Omental fat pad (tissue), 3 donors: ENCODE measurements at regions not wholly inside any gene's neighbourhood (a gene's known extent, or its start where the extent isn't known, plus 50 kb on each side); places are given as distances from the start of the nearest gene placed in this dataset.
"Not testable (repeated sequence)": the region's sequence is repeated elsewhere in the genome, so short reads cannot be mapped to it uniquely, and the experiment has no call there.

Experiments used
- ATAC-seq: fragments of 150-250 bp; one replicate; pipeline ENCODE4 v1.9.1; 2016; ENCODE audit warnings: mild to moderate bottlenecking, moderate library complexity; ENCODE audit not compliant: low FRiP score
- DNase-seq: peaks from one replicate; pipeline ENCODE4 v3.0.0-alpha.2; 2019; ENCODE audit warnings: low spot score
- TF ChIP-seq, protein P1 (sequence below), 3 donors: fragments of 450-650 bp; IDR thresholded peaks; one replicate each; pipeline ENCODE4 v1.5.1; 2016 to 2017; ENCODE audit warnings: antibody characterized with exemption in 3 of 3, mild to moderate bottlenecking in 3 of 3, moderate library complexity in 2 of 3

GRCh38 chr11:24206030-24206429, 290.8 kb upstream of the LUZP2 start:
- no peak for DNase-seq
- TF ChIP-seq, protein P1, sequence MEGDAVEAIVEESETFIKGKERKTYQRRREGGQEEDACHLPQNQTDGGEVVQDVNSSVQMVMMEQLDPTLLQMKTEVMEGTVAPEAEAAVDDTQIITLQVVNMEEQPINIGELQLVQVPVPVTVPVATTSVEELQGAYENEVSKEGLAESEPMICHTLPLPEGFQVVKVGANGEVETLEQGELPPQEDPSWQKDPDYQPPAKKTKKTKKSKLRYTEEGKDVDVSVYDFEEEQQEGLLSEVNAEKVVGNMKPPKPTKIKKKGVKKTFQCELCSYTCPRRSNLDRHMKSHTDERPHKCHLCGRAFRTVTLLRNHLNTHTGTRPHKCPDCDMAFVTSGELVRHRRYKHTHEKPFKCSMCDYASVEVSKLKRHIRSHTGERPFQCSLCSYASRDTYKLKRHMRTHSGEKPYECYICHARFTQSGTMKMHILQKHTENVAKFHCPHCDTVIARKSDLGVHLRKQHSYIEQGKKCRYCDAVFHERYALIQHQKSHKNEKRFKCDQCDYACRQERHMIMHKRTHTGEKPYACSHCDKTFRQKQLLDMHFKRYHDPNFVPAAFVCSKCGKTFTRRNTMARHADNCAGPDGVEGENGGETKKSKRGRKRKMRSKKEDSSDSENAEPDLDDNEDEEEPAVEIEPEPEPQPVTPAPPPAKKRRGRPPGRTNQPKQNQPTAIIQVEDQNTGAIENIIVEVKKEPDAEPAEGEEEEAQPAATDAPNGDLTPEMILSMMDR (IDR thresholded peaks at IDR 0.05), result no peak
- no peak for ATAC-seq

- no peak for ATAC-seq
- TF ChIP-seq, protein P1 (IDR thresholded peaks at IDR 0.05), result no peak
- no peak for DNase-seq
Observed at GRCh38 chr11:24206511-24206910, 290.3 kb upstream of the LUZP2 start.

GRCh38 chr11:24216488-24216887, 280.4 kb upstream of the LUZP2 start:
- TF ChIP-seq, protein P1 (IDR thresholded peaks at IDR 0.05), result no peak
- ATAC-seq (no peak), DNase-seq (no peak)

DNA sequence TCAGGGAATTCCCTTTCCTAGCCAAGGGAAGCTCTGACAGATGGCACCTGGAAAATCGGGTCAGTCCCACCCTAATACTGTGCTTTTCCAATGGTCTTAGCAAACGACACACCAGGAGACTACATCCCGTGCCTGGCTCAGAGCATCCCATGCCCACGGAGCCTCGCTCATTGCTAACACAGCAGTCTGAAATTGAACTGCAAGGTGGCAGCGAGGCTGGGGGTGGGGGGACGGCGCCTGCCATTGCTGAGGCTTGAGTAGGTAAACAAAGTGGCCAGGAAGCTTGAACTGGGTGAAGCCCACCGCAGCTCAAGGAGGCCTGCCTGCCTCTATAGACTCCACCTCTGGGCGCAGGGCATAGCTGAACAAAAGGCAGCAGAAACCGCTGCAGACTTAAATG, 279.5 kb upstream of the LUZP2 start:
- ATAC-seq, DNase-seq: not testable (repeated sequence)

DNA sequence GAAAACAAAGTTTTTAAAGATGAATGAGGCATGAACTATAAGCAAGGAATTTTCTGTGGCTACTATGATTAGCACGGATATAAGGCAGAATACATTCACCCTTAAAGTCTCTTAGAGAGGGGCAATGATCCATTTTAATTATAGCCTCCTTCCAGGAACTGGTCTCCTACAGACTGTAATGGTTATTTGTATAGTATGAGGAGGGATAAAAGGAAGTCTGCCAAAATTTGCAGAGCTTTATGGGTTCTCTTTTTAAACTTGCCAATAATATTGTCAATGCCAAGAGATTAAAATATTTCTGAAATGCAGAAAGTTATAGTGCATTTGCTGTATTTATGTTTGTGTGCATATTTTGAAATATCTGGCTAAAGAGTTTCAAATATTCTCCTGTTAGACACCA, 271.4 kb upstream of the LUZP2 start:
- TF ChIP-seq, protein P1 (IDR thresholded peaks at IDR 0.05), result no peak
- DNase-seq, result no peak
- no peak for ATAC-seq

- TF ChIP-seq, protein P1 (IDR thresholded peaks at IDR 0.05), result no peak
- ATAC-seq (no peak), DNase-seq (no peak)
Observed at GRCh38 chr11:24226606-24227005, 270.2 kb upstream of the LUZP2 start.

- DNase-seq (no peak), ATAC-seq (no peak)
- TF ChIP-seq, protein P1 (IDR thresholded peaks at IDR 0.05), result no peak
Observed at GRCh38 chr11:24233041-24233440, 263.8 kb upstream of the LUZP2 start.
